Activated T-helper 1 cell treated with Interleukin-2 at 50 U/mL for 16 hours (primary cell): ENCODE measurements at regions not wholly inside any gene's neighbourhood (a gene's known extent, or its start where the extent isn't known, plus 50 kb on each side); places are given as distances from the start of the nearest gene placed in this dataset.

ENCODE experiments used
- DNase-seq: peaks from one replicate; pipeline ENCODE4 v3.0.0-alpha.2; 2020; ENCODE audit warnings: low read depth

GRCh38 chr18:66735933-66736332, 132.0 kb upstream of the CDH19 start:
- no peak for DNase-seq

- DNase-seq = no peak
These were observed 130.6 kb upstream of the CDH19 start for GRCh38 chr18:66734451-66734850.

GRCh38 chr18:66731890-66732289, 128.0 kb upstream of the CDH19 start:
- no peak for DNase-seq

DNA sequence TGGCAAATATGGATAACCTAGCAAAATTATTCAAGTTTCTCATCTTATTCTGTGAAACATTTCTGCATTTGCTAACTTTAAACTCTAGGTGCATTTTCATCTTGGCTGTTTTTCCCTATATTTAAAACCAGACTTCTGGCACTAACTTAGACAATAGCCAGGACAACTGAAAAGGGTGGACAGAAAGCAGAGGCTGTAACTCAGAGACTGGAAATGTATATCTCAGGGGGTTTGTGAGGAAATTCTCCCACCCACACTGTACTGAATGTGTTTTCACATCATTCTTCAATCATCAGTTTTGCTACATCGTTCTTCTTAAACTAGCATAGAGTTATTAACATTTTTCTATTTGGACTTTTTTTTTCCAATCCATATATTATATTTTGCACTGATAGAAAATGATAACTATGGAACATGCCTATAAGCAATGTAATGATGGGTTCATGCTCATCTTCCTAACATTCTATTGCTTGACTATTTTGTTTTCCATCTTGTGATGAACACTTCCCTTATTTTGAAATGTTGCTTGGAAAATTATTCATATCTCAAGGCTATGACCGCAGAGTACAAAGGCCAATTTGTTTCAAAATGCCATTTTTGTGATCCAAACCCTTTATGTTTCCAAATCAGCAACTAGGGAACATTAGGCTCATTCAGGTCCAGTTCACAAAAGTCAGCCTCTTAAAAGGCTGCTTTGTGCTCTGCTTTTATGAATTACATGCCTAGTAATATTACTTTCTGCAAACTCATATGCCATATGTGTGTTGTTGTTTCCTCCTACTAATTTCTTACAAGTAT, 125.8 kb upstream of the CDH19 start:
- DNase-seq = no peak

- DNase-seq = no peak
These were observed 125.1 kb upstream of the CDH19 start for GRCh38 chr18:66728951-66729350.

DNA sequence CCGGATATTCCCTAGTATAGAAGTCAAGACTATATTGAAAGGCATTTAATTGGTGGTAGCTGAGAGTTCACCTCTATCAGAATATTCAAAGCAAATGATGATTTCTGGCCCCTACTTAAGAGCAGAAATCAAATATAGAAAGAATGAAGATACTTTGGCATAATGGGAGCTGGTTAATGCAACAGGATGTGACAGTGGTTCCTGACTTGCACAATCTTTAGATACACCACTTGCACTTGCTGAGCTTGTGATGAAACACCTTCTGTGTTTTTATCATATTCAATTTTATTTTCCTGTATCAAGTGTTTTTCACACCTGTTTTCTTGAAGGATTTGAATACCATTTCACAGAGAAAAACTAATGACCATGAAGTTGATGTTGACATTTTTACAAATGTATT, 124.1 kb upstream of the CDH19 start:
- no peak for DNase-seq

DNA sequence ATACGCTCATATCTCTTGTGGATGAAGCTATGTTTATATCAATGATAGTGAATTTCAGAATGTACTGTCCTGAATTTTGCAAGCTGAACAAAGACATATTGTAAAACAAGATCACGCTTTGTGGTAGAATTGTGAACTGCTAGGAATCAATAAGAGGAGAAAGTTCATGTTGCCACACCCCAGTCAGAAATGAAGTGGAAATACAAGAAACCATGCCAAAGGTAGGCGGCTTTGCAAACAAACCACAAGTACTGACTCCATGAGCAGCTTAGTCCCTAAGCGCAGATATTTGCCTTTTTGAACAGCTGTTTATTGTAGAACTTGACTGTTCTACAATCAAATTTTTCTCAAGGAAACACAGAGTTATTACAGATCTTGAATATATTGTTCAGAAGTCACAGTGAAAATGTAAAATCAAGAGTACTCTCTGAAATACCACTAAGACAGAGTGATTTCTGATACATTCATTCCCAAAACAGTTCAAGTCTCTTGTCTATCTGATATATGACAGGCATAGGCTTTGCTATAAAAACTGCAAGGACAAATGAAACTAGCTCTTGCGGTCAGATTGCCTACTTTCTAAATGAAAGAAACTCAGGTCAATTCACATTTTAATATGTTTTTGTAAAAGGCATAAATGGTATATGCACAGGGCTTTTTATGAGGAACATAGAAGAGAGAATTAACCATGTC, 120.9 kb upstream of the CDH19 start:
- no peak for DNase-seq

GRCh38 chr18:66722671-66723070, 118.8 kb upstream of the CDH19 start:
- no peak for DNase-seq

GRCh38 chr18:66708646-66709045, 104.8 kb upstream of the CDH19 start:
- DNase-seq = no peak

- no peak for DNase-seq
These were observed 103.6 kb upstream of the CDH19 start for GRCh38 chr18:66707473-66707872.

DNA sequence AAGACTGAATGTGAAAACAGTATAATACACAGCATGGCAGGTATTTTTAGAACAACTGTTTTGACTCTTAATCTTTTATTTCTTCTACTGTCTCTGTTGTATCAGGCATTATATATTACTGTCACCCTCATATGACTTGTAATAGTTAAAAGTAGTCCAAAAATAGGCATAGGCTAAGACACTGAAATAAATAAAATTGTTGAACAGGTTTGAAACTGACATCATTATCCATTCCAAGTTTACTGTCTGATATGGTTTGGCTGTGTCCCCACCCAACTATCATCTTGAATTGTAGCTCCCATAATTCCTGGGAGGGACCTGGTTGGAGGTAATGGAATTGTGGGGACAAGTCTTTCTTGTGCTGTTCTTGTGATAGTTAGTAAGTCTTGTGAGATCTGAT, 91.4 kb upstream of the CDH19 start:
- no peak for DNase-seq

GRCh38 chr18:66694852-66695251, 91.0 kb upstream of the CDH19 start:
- no peak for DNase-seq

DNA sequence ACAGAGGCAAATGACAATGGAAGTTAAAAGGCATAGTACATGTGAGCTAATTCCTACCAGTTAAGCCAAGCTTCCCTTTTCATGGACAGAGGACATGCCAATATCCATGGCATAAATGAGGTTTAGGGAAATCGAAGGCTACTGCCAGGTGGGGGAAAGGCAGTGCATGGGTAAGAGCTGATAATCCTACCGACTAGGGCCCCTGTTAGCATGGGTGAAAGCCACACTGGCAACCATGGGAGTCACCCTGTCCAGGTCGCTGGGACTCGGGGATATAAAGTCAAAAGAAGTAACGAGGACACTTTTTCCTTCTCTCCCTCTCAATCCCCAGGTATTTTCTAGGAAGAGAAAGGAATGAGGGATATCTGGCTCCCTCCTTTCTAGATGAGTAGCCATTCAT, 83.7 kb upstream of the CDH19 start:
- no peak for DNase-seq

DNA sequence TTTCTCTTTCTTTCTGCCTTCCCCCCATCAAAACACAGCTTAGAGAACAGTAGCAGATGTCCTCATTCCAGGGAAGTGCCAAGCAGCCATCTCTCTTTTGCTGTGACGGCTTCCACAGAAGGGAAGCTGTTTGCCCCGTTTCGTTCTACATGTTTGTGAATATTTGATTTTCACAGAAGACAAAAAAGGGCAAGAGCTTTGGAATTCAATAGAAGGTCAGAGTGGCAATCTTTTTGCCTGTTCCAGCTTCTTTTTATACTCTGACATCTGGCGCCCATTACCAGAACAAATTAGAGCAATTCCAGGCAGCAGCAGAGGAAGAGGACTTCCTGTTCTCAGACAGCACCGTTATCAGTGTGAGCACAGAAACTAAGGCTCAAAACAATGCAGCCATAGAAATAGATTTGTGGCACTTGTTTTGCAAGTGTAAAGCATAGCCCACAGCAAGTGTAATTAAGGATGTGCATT, 79.0 kb upstream of the CDH19 start:
- DNase-seq = no peak

DNA sequence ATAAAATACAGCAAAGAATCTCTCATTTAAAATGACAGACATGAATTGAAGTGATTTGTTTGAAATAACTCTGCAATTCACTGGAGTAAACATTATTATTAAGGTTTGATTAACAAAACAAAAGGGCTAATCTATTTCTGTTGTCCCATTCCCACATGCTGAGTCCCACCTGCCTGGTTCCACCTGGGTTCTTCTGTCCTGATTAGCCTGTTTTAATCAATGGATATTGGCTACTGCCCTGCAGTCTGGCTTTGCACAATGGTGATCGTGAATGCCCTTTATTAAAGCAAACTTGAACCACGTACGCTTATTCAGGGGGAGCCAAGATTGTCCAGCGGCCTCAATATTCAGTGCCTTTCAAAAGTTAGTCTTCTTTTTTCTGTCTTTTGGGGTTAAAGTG, 72.8 kb upstream of the CDH19 start:
- no peak for DNase-seq

- DNase-seq = no peak
These were observed 70.4 kb upstream of the CDH19 start for GRCh38 chr18:66674286-66674685.

DNA sequence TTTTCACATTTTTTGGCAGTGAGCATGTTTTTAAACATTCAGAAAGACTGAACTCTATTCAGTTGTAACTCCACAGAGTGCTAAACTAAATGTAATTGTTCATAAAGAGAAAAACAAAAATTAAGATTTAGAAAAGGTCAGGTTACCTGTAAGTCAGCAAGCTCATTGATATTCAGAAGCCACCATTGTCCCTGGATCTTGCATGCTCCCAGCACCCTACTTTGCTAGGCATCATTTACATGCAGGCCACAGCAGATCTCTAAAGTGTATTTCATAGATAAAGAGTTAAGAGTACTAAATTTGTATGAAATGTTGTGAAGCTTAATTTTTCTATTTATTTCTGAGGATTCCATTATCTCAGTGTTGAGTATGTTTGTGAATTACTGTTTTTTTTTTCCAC, 64.8 kb upstream of the CDH19 start:
- DNase-seq = no peak

DNA sequence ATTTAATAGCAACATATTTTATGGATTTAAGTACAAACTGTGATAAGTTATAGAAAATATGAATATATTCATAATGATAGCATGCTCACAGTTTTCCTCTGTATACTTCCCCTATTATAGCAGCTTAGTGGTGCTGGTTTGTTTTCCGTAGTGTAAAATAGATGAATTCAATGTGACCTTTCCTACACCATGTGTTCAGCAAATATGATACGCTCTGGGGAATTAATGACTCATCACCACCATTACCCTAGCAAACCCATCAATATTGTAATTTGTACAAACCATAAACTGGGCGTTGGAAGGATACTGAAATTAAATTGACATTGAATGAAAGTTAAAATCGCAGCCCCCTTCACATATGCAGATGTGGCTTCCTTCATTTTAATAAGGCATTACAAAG, 58.7 kb upstream of the CDH19 start:
- DNase-seq = no peak

DNA sequence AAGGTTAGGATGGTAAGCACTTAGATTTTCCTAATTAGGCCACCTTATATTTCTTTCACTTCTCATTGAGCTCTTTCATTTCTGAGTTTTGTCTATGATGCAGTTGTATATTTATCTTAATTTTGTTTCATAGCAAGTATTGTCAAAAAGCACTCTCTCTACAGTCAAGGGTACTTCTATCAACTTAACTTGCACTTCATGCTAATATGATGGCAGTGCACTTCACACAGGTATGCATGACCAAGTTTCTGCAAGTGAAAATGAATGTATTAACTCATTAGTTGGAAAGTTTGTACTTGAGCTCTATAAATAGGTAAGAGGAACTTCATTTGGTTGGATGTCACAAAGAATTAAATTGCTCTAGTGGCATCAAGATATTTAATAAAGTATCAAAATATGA, 51.5 kb upstream of the CDH19 start:
- no peak for DNase-seq
